ENCODE measurements at regions not wholly inside any gene's neighbourhood (a gene's known extent, or its start where the extent isn't known, plus 50 kb on each side); places are given as distances from the start of the nearest gene placed in this dataset.

DNA sequence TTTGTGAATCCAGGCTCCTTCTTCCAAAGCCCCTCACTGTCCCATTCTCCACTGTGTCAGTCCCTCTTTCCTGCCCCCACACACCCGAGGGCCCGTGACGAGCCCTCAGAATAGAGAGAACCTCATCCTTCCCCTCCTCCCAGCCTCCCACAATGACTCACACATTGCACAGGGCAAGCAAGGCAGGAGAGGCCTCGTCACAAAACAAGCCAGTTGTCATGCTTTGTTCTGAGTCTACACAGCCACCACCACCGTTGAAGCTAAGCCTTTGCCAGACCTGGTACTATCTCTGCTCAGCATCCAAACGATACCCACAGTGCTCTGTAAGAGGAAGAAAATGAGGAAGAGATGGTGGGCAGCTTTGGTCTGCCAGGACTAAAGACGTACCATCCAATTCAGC lies 142.2 kb upstream of the ZNF366 start:
- TF ChIP-seq CTCF (IDR thresholded peaks at IDR 0.05; ENCODE audit: low read depth, low read length, poor library complexity, severe bottlenecking) (no peak), EZH2phosphoT487 (IDR thresholded peaks at IDR 0.05; ENCODE audit: borderline replicate concordance, low read length) (no peak)
